ENCODE measurements at regions not wholly inside any gene's neighbourhood (a gene's known extent, or its start where the extent isn't known, plus 50 kb on each side); places are given as distances from the start of the nearest gene placed in this dataset.

DNA sequence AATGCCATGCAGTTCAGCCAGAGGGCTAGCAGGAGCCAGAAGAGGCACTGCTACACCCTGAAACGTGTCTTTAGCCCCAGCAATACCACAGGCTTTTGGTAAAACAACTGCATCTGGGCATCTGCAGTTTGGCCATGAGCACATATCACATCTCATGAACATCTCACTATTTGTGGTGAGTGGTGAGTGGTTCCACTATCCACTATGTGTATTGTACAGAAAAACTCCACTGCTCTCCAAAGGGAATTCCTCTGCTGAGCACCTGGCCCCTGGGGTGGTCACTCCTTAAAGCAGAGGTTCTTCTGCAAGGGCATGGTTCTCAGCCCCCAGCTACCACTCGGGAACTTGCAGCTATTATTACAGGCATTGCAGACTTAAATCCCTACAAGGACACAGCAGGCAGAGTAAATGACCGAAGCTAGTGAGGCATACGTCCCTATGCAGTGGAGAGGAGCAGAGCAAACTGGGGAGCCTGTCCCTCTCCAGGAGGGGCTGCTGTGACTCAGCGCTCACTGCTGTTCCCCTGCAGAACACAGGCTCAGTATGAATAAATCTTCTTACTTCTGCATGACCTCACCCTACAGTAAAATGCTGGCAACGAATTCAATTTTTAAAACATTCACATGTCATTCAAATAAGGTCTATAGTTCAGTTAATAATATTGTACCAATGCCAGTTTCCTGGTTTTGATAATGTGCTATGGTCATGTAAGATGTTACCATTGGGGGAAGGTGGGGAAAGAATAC is 332.4 kb upstream of the ZNF507 start:
- H4K20me1 ChIP-seq (ENCODE audit: control insufficient read depth, insufficient read depth, low read depth, low read length), result no peaks in the 10 kb centered on the region
- no peaks in the 10 kb centered on the region for H3K9me2 ChIP-seq (replicated peaks; ENCODE audit: control insufficient read depth, low read length)
- TF ChIP-seq CTCF (IDR thresholded peaks at IDR 0.05; ENCODE audit: low read depth, low read length, poor library complexity, severe bottlenecking) (no peak), EZH2phosphoT487 (IDR thresholded peaks at IDR 0.05; ENCODE audit: borderline replicate concordance, low read length) (no peak)
- H3K36me3 ChIP-seq (ENCODE audit: control insufficient read depth, low read length), result no peaks in the 10 kb centered on the region
- no peaks in the 10 kb centered on the region for H3K4me1 ChIP-seq (ENCODE audit: control insufficient read depth, low read length)
- no peaks in the 10 kb centered on the region for H3F3A ChIP-seq (ENCODE audit: control insufficient read depth, insufficient read depth)
- H3K9me3 ChIP-seq (ENCODE audit: control insufficient read depth, insufficient read depth, low read length), result no peaks in the 10 kb centered on the region
- H3K79me2 ChIP-seq (ENCODE audit: control insufficient read depth, low read length), result no peaks in the 10 kb centered on the region
- no peak overlapping the region for H3K4me3 ChIP-seq (ENCODE audit: low read length)
- no peak overlapping the region for H3K27ac ChIP-seq (ENCODE audit: low read depth, low read length)
- H3K4me2 ChIP-seq (ENCODE audit: low read length), result no peak overlapping the region
- H3K27me3 ChIP-seq (ENCODE audit: control insufficient read depth, low read length), result no peaks in the 10 kb centered on the region

GRCh38 chr19:32017176-32017953 is 328.0 kb upstream of the ZNF507 start:
- Histone ChIP-seq H3K79me2 (ENCODE audit: control insufficient read depth, low read length) (no peaks in the 10 kb centered on the region), H4K20me1 (ENCODE audit: control insufficient read depth, insufficient read depth, low read depth, low read length) (no peaks in the 10 kb centered on the region), H3K4me1 (ENCODE audit: control insufficient read depth, low read length) (no peaks in the 10 kb centered on the region), H3K4me3 (ENCODE audit: low read length) (no peak overlapping the region), H3F3A (ENCODE audit: control insufficient read depth, insufficient read depth) (no peaks in the 10 kb centered on the region), H3K9me2 (replicated peaks; ENCODE audit: control insufficient read depth, low read length) (no peaks in the 10 kb centered on the region), H3K4me2 (ENCODE audit: low read length) (no peak overlapping the region), H3K9me3 (ENCODE audit: control insufficient read depth, insufficient read depth, low read length) (no peaks in the 10 kb centered on the region; the same call in 1 of the 2 replicates), H3K36me3 (ENCODE audit: control insufficient read depth, low read length) (no peaks in the 10 kb centered on the region), H3K27me3 (ENCODE audit: control insufficient read depth, low read length) (no peaks in the 10 kb centered on the region), H3K27ac (ENCODE audit: low read depth, low read length) (no peak overlapping the region)
- TF ChIP-seq EZH2phosphoT487 (IDR thresholded peaks at IDR 0.05; ENCODE audit: borderline replicate concordance, low read length), result no peak
- no peak for TF ChIP-seq CTCF (IDR thresholded peaks at IDR 0.05; ENCODE audit: low read depth, low read length, poor library complexity, severe bottlenecking)

DNA sequence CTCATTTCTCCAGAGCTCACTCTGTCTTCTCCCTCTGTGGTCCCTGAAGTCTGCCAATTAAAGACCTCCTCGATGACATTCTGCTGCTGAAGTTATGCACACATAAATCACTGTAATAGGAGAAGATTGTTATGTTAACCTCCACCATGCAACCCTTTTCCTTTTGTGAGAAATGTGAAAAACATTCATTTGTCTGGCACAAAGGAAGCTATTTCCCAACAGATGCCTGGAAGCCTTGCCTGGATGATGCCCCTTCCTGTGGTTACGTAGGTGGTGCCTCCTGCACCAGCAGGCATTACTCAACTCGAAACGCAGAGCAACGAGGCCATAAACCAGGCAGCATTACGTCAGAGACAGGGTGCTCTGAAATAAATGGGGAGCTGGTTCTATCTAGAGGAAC is 327.4 kb upstream of the ZNF507 start:
- TF ChIP-seq EZH2phosphoT487 (IDR thresholded peaks at IDR 0.05; ENCODE audit: borderline replicate concordance, low read length), result no peak
- TF ChIP-seq CTCF (IDR thresholded peaks at IDR 0.05; ENCODE audit: low read depth, low read length, poor library complexity, severe bottlenecking), result no peak
- H3K9me3 ChIP-seq (ENCODE audit: control insufficient read depth, insufficient read depth, low read length), result no peaks in the 10 kb centered on the region; the same call in 1 of the 2 replicates
- H3K79me2 ChIP-seq (ENCODE audit: control insufficient read depth, low read length), result no peaks in the 10 kb centered on the region
- H4K20me1 ChIP-seq (ENCODE audit: control insufficient read depth, insufficient read depth, low read depth, low read length), result no peaks in the 10 kb centered on the region
- H3K27me3 ChIP-seq (ENCODE audit: control insufficient read depth, low read length), result no peaks in the 10 kb centered on the region
- H3K36me3 ChIP-seq (ENCODE audit: control insufficient read depth, low read length), result no peaks in the 10 kb centered on the region
- H3K4me2 ChIP-seq (ENCODE audit: low read length), result no peak overlapping the region
- no peaks in the 10 kb centered on the region for H3F3A ChIP-seq (ENCODE audit: control insufficient read depth, insufficient read depth)
- no peaks in the 10 kb centered on the region for H3K4me1 ChIP-seq (ENCODE audit: control insufficient read depth, low read length)
- H3K4me3 ChIP-seq (ENCODE audit: low read length), result no peak overlapping the region
- no peak overlapping the region for H3K27ac ChIP-seq (ENCODE audit: low read depth, low read length)
- no peaks in the 10 kb centered on the region for H3K9me2 ChIP-seq (replicated peaks; ENCODE audit: control insufficient read depth, low read length)
